AG04450 (cell line): ENCODE measurements at regions not wholly inside any gene's neighbourhood (a gene's known extent, or its start where the extent isn't known, plus 50 kb on each side); places are given as distances from the start of the nearest gene placed in this dataset.

Source experiments
- CTCF ChIA-PET: fragments of 300-600, 350-600 bp; formaldehyde crosslinking; extraction: SDS; loops from one replicate; lab custom pipeline; 2022; ENCODE audit warnings: antibody characterized with exemption, inconsistent platforms; lab: Charles Lee
- POLR2A ChIA-PET: fragments of 350-600 bp; formaldehyde crosslinking; extraction: SDS; loops from one replicate; lab custom pipeline; 2021; ENCODE audit warnings: antibody characterized with exemption, inconsistent platforms; lab: Yijun Ruan, JAX
- DNase-seq: peaks from one replicate; pipeline ENCODE4 v3.0.0-alpha.2; 2011; ENCODE audit warnings: low read depth, low spot score
- H3K27ac ChIP-seq: one replicate; pipeline ENCODE4 v1.5.1; 2012; ENCODE audit warnings: low read depth, low read length, control low read depth
- H3K27me3 ChIP-seq: one replicate; pipeline ENCODE4 v1.6.0; 2012; ENCODE audit warnings: low read length; ENCODE audit not compliant: control insufficient read depth, insufficient read depth
- H3K4me3 ChIP-seq: 2 replicates; pipeline ENCODE4 v1.5.1; 2011; ENCODE audit warnings: mild to moderate bottlenecking, low read depth, low read length, control low read depth
- H3K9me3 ChIP-seq: 2 replicates; pipeline ENCODE4 v1.5.1; 2012; ENCODE audit warnings: low read length; ENCODE audit not compliant: control insufficient read depth, insufficient read depth
- TF ChIP-seq, protein P1 (sequence below): IDR thresholded peaks from 2 replicates; pipeline ENCODE4 v1.5.1; 2011; ENCODE audit warnings: low read depth, low read length, control low read depth, inconsistent platforms

DNA sequence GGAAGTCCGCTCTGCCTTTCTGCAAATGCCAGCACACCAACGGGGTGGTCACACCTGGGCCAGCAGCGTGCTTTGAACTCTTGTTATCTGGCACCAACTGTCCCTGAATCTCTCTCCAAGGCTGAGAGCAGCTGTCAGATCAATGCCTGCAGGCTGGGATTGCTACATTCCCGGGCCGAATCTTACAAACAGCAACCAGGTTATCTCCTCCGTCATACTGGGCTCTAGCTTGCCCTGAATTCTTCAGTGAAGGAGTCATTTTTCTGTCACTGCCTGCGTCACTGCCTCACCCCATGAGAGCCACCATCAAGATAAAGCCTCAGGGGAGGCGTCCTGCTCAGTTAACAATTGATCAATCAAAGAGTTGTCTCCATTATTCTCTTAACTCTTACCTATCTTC, 329.4 kb upstream of the PPARGC1A start:
- TF ChIP-seq, protein P1, sequence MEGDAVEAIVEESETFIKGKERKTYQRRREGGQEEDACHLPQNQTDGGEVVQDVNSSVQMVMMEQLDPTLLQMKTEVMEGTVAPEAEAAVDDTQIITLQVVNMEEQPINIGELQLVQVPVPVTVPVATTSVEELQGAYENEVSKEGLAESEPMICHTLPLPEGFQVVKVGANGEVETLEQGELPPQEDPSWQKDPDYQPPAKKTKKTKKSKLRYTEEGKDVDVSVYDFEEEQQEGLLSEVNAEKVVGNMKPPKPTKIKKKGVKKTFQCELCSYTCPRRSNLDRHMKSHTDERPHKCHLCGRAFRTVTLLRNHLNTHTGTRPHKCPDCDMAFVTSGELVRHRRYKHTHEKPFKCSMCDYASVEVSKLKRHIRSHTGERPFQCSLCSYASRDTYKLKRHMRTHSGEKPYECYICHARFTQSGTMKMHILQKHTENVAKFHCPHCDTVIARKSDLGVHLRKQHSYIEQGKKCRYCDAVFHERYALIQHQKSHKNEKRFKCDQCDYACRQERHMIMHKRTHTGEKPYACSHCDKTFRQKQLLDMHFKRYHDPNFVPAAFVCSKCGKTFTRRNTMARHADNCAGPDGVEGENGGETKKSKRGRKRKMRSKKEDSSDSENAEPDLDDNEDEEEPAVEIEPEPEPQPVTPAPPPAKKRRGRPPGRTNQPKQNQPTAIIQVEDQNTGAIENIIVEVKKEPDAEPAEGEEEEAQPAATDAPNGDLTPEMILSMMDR: no peak
- Histone ChIP-seq H3K9me3 (no peaks in the 10 kb centered on the region), H3K27ac (no peak overlapping the region), H3K27me3 (no peaks in the 10 kb centered on the region), H3K4me3 (no peak overlapping the region)
- no peak for DNase-seq
- CTCF ChIA-PET: no interaction called here
- POLR2A ChIA-PET: no interaction called here

DNA sequence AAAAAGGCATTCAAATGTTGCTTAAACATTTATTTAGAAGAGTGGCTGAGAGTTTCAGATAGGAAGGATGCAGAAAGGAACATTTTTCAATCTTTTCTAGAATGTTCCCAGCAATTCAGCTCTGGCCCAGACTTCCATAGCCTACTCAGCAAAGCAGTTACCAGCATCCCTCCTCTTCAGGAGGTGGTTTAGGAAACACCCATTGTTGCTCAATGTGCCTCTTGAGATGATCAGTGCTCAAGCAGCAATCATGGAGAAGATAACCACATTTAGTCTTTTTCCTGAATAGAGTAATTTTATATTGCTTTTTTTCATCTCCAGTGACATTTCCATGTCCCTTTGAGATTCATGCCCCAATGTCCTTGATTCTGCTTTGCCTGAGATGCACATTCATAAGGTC, 328.7 kb upstream of the PPARGC1A start:
- ChIA-PET CTCF (interaction anchor here (0.5 kb wide), 1 partner anchor 504 kb away, joined by 4 read pairs; no protein-coding TSS in a partner anchor), POLR2A (no interaction called here)
- H3K4me3 ChIP-seq: no peak overlapping the region
- no peak for DNase-seq
- H3K27me3 ChIP-seq: no peaks in the 10 kb centered on the region
- no peaks in the 10 kb centered on the region for H3K9me3 ChIP-seq
- TF ChIP-seq, protein P1: no peak
- no peak overlapping the region for H3K27ac ChIP-seq

DNA sequence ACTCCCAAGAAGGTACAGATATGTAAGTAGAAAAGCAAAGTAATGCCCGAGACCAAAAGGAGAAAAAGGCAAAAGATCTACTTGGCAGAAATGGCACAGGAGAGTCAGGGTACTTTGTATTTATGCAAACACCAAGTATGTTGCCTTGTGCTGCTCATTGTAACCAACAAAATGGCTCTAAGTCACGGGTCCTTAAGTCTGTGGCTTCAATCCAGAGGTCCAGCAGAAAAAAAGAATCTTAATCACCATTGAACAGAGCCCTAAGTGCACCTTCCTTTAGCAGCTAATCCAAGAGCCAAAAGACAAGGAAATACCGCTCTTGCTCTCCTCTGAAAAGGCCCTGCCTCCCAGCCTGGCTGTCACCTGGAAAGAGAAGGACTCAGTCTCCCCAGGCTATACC, 324.9 kb upstream of the PPARGC1A start:
- Histone ChIP-seq H3K9me3 (no peaks in the 10 kb centered on the region), H3K27ac (no peak overlapping the region), H3K4me3 (no peak overlapping the region), H3K27me3 (no peaks in the 10 kb centered on the region)
- TF ChIP-seq, protein P1: no peak
- ChIA-PET POLR2A (no interaction called here), CTCF (no interaction called here)
- no peak for DNase-seq

DNA sequence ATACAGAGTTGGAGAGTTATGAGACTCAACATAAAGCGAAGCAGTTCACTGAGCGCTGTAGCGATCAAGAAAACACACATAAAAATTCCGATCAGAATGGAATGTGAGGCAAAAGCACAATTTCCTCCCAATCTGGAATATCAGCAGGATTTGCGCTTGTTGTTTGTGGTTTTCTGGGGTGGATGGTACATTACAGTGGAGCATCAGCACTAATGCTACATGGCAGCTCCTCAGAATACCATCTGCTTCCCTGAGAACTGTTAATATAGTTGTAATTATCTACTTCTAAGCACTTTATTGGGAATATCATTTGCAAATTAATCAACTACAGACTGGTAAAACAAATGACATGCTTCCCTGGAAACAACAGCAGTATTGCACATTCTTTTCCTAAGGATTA, 324.1 kb upstream of the PPARGC1A start:
- CTCF ChIA-PET: no interaction called here

DNA sequence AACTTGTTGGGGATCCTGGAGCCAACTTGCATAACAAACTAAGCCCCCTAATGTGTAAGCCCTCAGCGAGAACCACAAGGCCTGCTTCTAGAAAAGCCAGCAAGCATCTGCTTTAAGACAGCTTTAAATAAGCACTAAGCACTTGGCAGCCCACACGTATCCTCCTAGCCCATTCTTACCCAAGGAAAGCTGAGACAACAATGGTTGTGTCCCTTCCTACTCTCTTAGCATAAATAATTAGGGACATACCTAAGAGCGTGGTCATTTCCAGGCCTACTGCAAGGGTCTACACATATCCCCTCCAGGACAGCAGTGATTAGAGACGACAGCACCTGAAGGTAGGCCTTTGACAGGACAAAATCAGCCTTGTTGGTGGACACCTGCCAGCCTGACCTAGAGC, 322.8 kb upstream of the PPARGC1A start:
- H3K9me3 ChIP-seq: no peaks in the 10 kb centered on the region
- H3K4me3 ChIP-seq: no peak overlapping the region
- ChIA-PET POLR2A (no interaction called here), CTCF (interaction anchor here (0.8 kb wide), 1 partner anchor 354 kb away, joined by 3 read pairs; no protein-coding TSS in a partner anchor)
- DNase-seq: no peak
- no peaks in the 10 kb centered on the region for H3K27me3 ChIP-seq
- TF ChIP-seq, protein P1: no peak
- no peak overlapping the region for H3K27ac ChIP-seq

More for the DNA sequence above, 324.1 kb upstream of the PPARGC1A start:
- DNase-seq: no peak
- no peak overlapping the region for H3K4me3 ChIP-seq
- POLR2A ChIA-PET: interaction anchor here (0.7 kb wide), 1 partner anchor 124 kb away, joined by 3 read pairs; no protein-coding TSS in a partner anchor
- no peak overlapping the region for H3K27ac ChIP-seq
- TF ChIP-seq, protein P1: no peak
- H3K9me3 ChIP-seq: no peaks in the 10 kb centered on the region
- H3K27me3 ChIP-seq: no peaks in the 10 kb centered on the region
